Right forelimb (tissue), 1 donor: ENCODE measurements at regions not wholly inside any gene's neighbourhood (a gene's known extent, or its start where the extent isn't known, plus 50 kb on each side); places are given as distances from the start of the nearest gene placed in this dataset.
"Not testable (repeated sequence)": the region's sequence is repeated elsewhere in the genome, so short reads cannot be mapped to it uniquely, and the experiment has no call there.

ENCODE experiments used
- DNase-seq: peaks from one replicate; pipeline ENCODE4 v3.0.0-alpha.2; 2018

DNA sequence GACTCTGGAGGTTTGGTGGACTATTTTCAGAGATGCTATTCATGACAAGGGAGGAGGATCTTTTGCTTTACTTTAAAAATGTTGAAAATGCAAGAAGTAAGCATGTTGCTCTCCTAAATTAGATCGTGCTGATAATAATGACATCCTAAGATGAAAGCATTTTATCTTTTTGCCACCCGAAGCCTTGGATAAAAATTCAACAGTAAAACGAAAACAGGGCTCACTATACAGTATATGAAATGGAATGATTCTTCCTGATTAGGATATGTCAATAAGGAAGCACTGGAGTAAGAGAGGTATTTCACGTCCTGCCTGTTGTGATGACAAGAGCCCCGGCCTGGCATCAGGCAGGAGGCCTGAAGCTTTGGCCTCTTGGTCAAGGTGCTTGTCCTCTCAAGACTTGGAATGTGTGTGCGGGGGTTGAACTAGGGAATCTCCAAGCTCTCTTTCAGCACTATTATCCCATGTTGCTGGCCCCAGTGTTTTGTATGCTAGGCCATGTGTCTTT is 306.0 kb downstream of the MTX2 start:
- DNase-seq: no peak

DNA sequence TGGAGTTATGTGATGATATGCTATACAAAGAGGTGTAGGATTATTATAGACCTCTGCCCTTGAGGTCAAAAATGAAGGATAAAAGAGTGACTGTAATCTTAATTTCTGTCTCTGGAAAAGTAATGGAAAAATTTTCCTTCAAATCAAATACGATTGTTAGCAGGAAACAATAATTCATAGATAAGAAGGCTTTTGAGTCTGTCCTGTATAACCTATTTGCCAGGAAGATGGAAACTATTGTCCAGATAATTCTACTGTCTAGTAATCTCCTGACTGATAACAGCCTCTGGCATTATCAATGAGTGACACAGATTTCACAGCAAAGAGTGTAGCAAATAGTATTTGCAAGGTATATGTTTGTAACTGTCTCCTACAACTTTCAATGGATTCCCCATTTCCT is 307.8 kb downstream of the MTX2 start:
- DNase-seq: no peak

DNA sequence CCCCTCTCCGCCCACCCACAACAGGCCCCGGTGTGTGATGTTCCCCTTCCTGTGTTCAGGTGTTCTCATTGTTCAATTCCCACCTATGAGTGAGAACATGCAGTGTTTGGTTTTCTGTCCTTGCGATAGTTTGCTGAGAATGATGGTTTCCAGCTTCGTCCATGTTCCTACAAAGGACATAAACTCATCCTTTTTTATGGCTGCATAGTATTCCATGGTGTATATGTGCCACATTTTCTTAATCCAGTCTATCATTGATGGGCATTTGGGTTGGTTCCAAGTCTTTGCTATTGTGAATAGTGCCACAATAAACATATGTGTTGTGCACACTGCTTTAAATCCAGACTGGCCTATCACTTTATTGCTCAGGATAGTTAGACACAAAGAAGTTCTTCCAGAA is 309.1 kb downstream of the MTX2 start:
- not testable (repeated sequence) for DNase-seq

DNA sequence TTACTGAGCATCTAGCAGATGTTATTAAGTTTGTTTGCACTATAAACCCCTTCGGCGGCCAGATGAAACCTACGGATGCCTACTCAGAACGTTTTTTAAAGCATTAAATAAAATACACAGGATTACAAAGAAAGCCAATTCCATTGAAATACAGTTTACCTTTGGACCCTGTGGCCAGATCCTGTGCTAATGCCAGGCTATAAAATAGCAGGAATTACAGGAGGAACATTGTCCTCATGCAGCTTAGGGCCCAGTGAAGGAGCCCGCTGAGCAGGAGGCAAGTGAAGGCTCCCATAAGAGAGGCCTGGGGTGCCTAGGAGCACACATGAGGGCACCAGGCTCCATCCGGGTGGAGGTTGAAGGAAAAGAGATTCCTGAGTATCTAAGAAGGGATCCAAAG is 310.4 kb downstream of the MTX2 start:
- DNase-seq: no peak

DNA sequence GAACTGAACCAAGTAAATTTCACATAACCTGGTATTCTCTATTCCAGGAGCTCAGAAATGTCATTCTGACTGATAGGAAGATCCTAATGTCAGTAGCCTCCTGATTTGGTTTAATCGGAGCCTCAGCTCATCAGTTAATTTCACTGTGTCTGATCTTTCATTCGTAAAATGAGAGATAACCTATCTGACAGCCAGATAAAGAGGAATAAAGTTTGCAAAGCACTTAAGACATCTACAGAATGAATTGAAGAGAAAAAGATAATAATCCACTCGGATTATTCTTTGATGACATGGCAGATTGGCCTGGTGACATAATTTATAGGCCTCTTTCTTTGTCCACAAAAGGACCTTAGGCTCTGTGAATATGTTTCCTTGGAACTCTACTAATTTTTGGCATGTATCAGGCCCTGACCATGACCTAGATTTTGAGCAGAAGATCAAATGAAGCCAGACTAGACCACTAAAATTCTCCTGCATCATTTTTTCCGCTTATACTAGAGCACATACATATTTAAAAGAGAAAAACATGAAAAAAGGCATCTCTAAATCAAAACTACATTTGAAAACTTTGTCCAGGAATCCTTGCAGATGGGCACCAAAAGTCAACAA is 312.4 kb downstream of the MTX2 start:
- no peak for DNase-seq

DNA sequence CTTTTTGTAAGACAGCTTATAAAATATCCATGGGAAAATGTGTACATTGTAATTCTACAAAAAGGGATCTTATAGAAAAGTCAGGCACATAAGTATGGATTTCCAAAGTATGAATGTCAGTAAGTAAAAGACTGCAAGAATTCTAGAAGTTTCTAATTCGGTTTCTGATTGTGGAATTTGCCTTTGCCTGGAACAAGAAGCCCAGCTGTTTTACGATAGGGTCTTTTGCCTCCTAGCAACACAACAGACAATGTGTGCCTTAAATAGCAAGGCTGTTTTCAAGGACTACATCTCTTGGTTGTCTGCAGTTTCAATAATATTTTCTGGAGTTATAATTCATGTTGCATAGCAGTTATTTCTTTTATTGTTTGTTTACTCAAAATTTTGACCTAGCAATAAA is 312.9 kb downstream of the MTX2 start:
- no peak for DNase-seq

DNA sequence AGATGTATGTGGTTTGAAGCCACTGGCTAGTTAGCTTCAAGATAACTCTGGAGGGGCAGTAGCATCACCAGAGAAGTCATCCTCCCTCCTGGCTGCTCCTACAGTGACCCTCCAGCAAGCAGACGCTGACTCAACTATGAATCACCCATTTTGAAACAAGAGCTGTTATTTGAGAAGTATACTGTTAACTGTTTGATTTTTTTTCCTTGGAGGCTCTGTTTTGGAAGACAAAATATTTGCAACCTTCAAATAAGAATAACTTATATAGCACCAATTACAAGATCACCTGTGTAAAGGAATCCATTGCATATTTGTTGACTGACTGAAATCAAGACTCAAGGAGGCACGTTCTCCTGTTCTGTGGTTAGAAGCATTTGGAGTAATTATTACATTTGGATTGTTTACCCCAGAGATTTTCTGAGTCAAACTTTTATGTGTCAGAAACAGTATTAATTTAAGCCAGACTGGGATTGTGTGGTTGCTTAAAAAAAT is 313.8 kb downstream of the MTX2 start:
- no peak for DNase-seq

DNA sequence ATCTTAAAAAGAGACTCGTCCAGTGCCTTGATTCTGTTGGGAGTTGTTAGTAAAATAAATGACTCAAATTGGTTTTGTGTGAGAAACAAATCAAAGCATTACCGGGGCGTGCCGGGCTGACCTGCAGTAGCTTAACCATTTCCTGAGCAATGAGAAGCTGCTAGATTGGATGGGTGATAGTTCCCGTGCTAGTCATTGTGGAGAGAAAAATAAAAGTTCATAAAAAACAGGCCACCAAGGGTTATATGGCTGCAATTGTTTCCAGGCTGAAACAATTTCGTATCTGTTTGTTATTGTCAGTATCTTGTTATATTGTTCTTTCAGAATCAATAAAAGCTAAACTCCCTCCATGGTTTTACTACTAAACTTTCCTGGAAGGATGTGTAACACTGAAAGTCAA is 314.4 kb downstream of the MTX2 start:
- DNase-seq: no peak

DNA sequence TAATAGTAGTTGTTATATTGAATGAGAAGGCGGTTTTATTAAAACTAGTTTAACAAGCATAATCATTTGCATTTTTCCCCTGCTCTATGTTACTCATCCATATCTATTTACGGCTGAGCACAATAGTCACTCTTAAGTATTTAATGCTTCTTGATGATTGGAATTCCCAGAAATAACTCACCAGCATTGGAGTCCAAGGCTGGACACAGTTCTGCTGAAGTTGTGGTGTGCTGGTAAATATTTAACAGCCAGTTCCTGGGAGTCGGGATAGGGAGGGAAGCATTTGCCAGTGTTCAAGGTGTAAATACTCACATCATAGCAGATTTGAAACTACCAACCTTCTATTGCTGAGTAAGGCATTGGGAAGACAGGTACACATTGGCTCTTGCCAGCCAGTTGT is 315.1 kb downstream of the MTX2 start:
- no peak for DNase-seq

DNA sequence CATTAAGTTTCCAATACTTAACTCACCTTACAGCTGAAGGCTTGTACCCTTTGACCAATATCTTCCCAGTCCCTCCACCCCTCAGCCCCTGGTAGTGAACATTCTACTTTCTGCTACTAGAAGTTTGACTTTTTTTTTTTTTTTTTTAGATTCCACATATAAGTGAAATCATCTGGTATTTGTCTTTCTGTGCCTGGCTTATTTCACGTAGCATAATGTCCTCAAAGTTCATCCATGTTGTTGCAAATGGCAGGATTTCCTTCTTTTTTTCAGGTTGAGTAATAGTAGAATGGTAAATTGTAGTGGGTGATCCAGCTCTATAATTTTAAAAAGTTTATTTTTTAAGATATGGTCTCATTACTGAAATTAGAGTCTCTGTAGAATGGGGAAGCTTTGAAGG is 316.0 kb downstream of the MTX2 start:
- no peak for DNase-seq

DNA sequence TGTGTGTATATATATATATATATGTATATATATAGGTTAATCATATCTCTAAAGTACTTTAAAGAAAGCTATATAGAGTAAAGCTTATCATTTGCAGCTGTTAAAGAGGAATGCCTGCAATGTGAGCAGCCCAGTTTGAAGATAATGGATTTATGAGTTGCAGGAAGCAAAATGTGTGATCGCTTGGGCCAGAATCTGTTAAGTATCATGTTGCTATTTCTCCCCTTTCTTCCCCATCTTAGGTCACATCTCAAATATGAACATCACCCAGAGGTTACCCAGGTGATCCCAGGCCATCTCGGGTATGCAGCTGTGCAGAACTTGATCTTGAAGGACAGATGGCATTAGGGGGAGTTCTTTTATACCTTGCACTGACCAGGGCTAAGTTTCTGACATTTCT is 316.5 kb downstream of the MTX2 start:
- no peak for DNase-seq

DNA sequence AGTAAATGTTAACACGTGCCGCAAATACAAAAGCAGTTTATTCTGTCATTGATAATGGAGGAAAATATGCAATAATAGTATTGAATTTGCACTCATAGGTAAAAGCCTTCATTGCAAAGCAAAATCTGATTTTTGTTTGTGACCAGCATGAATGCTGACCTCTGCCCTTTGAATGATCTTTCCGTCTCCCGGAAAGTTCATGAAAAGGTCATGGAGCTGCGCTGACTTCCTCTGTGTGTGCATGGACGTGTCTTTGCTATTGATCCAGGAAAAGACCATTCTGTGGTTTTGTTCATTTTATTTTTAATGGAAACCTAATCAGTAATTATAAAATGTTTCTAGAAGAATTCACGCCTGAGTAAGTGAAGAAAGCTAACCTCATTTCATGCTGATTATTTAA is 320.0 kb downstream of the MTX2 start:
- DNase-seq: no peak

DNA sequence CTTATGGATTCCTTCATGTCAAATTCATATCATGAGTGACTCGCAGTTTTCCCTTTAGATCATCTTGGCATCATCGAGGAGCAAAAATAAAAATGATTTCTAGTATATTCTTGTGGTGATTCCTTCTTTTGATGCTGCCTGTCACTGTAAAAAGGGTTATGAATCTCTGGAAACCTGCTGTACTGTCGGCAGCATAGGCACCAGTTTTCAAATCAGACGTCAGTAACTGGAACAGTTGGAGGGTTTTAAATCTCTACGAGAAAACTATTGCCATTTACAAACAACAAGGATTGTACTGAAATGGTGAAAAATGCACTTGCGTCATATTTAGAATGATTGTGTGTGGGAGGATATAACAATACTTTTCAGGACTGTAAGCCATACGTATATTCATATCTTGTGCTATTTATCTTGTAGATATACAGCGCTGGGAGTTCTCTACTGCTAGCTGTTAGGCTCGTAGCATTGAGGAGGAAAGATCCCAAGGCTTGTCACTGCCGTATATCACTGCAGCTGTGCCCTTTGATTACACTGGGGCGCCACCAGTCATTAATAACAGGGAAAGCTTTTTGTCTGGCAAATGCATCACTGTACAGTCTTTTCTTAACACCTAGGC is 320.7 kb downstream of the MTX2 start:
- DNase-seq: no peak

DNA sequence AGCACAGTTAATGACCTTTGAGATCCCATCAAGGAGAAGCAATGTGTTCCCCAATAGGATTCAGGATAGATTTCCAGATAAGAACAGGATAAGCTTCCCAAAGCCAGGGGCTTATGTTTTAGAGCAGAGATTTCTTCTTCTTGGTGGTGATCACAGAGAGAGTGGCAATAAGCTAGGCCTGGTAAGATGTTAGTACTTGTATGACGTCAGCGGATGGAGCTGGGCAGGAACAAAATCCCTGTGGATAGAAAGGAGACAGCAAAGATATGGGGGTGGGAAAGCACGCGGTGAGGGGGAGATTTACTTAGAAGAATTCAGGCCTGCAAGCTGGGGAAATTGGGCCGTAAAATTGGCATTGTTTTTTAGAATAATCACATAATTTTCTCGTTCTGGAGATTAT is 323.0 kb downstream of the MTX2 start:
- no peak for DNase-seq

DNA sequence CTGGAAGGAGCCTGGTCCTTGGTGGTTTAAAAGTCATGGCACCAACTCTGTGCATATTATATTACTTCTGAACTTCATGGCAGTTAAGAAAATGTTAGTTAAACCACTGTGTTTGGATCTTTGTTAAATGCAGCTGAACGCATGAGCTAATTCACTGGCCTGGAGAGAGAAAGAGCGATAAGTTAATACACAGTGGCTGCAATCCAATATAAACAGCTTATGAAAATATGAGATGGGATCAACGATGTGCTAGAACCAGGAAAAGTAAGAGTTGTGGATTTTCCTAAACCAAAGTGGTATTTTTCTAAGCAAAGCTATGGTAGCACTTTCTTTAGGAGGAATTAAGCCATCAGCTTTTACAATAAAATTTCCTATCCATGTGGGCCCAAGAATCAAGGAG is 326.7 kb downstream of the MTX2 start:
- no peak for DNase-seq

DNA sequence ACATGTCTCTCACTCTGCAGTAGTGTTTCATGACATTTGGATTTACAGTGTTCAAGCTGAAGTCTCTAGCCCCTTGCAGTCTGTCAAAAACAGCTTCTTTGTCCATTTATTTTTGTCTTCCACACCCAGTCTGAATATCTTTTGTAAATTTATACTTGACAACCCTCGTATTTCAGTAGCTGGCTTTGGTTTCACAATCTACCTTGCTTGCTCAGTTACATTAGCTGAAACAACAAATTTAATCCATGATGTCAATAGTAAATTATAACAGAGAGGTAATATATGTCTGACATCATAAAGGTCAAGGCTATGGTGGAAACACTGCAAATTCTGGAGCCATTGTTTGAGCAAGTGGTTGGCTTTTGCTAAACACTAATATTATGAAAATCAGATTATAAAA is 328.7 kb downstream of the MTX2 start:
- DNase-seq: no peak

DNA sequence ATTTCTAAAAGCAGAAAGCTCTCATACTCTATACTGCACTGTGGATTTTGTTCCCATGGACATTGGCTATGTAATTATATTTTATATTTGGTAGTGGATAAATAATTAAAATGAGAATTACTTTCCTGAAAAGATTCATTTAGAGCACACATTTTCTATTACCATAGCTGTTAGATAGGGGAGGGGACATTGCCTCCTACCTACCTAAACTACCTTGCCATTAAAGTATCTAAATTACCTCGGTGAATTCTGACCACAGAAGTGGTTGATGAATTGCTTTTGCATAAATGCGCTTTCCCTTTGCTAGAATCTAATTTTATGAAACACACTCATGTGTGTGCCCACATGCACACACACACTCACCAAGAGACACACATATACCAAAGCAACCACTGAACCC is 329.1 kb downstream of the MTX2 start:
- no peak for DNase-seq

DNA sequence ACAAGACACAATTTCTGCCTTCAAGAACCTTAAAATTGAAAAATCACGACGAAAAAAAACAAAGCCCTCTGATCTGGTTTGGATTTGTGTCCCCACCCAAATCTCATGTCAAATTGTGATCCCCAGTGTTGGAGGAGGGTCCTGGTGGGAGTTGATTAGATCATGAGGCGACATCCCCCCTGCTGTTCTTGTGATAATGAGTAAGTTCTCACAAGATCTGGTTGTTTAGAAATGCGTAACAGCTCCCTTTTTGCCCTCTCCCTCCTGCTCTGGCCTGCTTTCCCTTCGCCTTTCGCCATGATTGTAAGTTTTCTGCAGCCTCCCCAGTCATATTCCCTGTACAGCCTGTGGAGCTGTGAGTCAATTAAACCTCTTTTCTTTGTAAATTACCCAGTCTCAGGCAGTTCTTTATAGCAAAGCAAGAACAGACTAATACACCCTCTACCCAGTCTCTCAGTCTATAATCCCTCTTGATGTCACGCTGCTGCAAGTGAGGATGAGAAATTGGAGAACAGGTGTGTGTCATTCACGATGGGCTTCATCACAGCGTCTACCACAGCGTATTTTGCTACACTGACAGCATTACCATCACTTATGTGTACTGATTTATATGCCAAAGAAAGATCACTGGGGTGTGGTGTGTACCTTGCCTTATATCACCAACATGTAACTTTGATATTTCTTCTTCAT is 330.7 kb downstream of the MTX2 start:
- DNase-seq: no peak

DNA sequence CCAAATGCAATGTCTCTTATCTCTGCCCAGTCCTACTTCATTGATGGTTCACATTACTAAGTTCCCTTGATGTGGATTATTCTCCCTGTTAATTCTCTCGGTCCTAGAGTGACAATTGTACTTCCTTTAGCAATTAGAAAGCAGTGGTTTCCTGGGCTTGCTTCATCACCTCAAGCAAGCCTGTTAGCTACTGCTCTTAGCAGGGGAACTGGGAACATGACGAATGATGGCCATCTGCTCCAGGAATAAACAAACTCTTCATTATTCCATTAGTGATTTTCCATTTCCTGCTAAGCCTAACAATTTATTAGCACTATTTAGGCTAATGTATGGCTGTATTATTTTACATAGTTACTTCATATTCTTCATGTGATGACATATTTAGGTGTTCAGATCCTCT is 331.8 kb downstream of the MTX2 start:
- DNase-seq: no peak

DNA sequence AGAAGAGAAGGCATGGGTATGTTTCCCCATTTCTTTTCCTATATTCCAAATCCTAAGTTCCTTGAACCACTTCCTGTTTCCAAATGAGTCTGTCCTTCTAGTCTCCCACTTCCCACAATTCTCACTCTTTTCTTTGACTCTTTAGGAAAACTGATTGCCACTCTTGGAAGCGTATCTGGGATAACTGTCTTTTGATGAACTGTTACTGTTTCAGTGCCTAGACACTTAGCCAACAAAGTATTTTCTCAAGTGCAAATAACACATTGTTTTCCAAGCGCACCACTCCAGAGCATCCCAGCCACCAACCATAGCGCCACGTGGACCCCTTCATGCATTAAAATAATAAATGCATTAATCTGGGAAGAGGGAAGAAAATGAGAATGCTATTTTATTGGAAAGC is 342.8 kb downstream of the MTX2 start:
- DNase-seq: no peak

DNA sequence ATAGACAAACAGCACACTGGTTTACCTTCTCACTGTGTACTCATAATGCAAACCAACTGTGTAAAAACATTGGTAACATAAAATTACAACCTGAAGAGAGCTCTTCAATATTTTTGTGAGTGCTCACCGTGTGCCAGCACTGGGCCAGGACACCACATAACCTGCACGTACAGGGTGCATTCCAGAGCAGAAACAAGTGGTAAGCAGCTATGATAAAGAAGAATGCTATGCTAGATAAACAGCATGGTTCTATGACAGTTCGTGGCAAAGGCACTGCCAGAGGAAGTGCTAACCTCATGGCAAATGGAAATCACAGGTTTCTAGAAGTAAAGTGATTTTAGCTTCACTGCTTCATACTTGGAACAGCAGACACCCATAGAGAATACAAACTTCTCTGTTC is 343.5 kb downstream of the MTX2 start:
- no peak for DNase-seq

DNA sequence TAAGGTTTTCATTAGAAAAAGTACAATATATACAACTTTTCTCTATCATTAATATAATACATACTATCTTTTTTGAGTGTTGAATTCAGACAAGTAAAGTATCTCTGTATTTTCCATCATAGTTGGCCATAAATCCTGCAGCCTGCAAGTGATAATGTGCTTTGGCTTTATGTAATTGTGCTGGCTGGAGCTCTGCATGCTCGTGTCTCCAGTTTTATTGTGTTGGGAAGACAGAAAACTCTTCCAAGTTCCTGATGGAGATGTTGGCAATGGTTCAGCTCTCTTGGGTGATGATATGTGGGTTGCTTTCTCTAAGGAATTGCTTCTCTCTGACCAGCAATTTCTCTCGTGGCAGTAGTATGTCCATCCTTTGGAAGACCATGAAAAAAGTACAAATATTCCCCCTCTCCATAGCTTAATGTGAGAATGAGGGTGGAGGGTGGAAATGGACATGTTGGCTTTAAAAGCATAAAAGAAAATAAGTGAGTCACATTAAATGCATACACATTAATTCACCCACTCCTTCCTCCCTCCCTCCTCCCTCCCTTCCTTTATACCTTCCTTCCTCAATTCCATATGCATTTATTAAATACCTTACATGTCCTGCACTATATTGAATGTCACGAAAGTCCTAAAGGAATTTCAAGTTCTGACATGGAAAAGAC is 344.2 kb downstream of the MTX2 start:
- peak; percentile 66 for DNase-seq

DNA sequence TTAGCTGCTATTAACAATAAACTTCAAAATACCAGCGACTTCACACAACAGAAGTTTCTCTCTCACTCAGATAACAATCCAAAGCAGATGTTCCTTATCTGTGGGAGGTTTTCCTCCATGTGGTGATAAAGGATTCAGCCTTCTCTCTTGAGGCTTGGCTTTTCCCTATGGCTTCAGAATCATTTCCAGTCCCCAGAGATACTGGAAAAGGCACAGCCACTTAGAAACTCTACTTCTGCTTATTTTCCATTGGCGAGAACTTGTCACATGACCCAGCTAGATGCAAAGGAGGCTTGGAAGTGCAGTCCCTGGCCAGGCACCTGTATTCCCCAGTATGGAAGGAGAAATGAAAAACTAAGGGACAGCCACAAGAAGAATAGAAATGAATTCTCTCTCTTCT is 344.8 kb downstream of the MTX2 start:
- DNase-seq: no peak

DNA sequence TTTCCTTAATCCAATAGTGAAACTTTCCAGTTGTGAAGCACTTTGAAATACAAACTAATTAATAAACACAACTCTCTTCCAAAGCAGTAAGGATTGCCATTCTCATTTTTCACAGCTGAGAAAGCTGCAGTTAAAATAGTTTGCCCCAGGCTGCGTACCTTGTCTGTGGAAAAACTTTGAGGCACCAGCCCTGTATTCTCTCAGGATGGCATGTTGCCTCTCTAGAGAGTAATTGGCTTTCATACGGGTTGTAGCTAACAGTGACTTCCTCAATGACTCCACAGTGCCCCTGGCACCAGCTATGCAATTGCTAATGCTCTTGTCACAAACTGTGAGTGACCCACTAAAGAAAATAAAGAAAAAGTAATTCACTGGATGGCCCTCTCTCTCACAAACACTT is 345.7 kb downstream of the MTX2 start:
- DNase-seq: no peak
